ENCODE measurements at regions not wholly inside any gene's neighbourhood (a gene's known extent, or its start where the extent isn't known, plus 50 kb on each side); places are given as distances from the start of the nearest gene placed in this dataset.

GRCh38 chrX:44470816-44471215 lies 71.8 kb downstream of the FUNDC1 start:
- DNase-seq (ENCODE audit: low read depth): no peak

DNA sequence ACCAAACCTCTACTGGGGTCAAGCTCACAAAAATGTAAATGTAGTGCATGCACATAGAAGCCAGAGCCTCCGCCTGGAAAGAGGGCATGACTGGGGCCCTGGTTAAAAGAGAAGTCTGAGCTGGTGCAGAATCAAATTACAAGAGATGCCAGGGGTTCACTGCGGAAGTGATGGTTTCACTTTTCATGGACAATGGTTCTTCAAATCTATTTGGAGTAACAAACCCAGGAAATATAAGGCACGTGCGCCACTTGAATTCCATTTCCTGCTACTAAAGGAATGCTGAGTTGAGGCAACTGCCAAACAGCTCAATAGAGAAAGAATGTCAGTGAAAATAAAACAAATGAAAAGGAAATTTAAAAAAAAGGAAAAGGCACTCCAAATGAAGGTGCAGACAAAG lies 79.8 kb downstream of the FUNDC1 start:
- DNase-seq (ENCODE audit: low read depth): no peak

DNA sequence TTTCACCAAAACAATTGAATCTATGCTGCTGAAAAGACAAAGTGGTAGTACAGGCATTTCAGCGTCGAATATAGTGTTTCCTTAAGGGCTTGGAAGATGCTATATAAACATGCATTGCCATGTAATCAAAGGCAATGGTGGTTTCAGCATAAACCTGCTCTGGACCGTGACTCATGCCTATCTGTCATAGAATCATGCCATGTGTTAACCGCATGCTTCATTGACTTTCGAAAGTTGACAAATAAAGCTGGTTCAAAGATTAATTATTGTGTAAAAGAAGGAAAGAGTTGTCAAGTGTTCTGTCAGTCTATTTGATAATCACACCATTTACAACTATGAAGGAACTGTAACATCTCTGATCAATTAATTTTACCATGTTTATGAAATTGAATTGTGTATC lies 83.2 kb downstream of the FUNDC1 start:
- no peak for DNase-seq (ENCODE audit: low read depth)

DNA sequence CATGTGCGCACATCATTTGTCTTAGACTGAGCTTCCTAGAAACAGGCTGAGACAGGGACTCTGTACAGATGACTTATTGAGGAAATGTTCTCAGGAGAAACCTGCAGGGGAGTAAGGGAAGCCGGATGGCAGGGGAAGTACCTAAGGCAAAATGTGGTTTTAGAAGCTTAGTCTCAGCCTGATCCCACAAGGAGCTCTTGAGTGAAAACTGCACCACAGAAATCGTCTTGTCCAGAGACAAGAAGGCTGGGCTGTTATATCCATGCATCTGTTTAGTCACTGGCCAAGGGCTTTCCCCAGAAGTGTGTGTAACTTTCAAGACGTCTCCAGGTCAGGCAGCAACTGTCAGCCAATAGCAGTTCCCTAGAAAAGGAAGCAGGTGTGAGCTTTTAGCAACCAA lies 86.0 kb downstream of the FUNDC1 start:
- no peak for DNase-seq (ENCODE audit: low read depth)

GRCh38 chrX:44451056-44451455 lies 91.6 kb downstream of the FUNDC1 start:
- no peak for DNase-seq (ENCODE audit: low read depth)

DNA sequence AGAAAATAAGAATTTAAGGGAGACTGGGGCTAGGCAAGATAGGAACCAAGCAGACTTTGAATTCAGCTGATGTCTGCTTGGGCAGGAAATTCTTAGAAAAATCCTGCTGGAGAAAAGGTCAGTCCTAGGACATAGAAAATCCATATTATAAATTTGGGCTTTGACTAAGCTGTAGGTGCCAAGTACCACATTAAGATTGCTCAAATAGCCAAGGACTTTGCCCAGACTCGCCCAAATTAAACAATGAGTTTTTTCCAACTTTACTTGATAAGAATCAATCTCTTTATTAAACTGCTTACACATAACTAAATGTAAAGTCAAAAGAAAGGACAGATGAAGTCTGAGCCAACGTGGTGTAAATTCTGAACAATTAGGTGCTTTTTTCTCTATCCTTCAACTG lies 95.4 kb downstream of the FUNDC1 start:
- DNase-seq (ENCODE audit: low read depth): no peak

GRCh38 chrX:44440006-44440405 lies 96.5 kb upstream of the EFHC2 start:
- no peak for DNase-seq (ENCODE audit: low read depth)

- no peak for DNase-seq (ENCODE audit: low read depth)
Observed at GRCh38 chrX:44439242-44439794, 95.8 kb upstream of the EFHC2 start.

- DNase-seq (ENCODE audit: low read depth): no peak
Observed at GRCh38 chrX:44435047-44435446, 91.6 kb upstream of the EFHC2 start.

GRCh38 chrX:44433556-44433955 lies 90.1 kb upstream of the EFHC2 start:
- no peak for DNase-seq (ENCODE audit: low read depth)

DNA sequence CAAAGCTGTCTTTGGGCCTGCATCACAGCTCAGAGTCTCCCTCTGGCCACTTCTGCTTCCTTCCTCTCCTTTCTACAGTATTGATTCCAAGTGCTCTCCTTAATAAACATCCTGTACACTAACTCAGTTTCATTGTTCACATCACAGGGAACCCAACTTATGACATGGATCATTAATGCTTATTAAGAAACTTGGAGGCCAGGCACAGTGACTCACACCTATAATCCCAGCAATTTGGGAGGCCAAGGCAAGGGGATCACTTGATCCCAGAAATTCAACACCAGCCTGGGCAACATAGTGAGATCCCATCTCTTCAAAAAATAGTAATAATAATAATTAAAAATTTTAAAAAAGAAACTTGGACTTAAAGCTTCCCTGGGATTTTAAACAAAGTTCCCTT lies 89.2 kb upstream of the EFHC2 start:
- no peak for DNase-seq (ENCODE audit: low read depth)

GRCh38 chrX:44431194-44431593 lies 87.7 kb upstream of the EFHC2 start:
- no peak for DNase-seq (ENCODE audit: low read depth)

- no peak for DNase-seq (ENCODE audit: low read depth)
Observed at GRCh38 chrX:44428989-44429627, 85.6 kb upstream of the EFHC2 start.

DNA sequence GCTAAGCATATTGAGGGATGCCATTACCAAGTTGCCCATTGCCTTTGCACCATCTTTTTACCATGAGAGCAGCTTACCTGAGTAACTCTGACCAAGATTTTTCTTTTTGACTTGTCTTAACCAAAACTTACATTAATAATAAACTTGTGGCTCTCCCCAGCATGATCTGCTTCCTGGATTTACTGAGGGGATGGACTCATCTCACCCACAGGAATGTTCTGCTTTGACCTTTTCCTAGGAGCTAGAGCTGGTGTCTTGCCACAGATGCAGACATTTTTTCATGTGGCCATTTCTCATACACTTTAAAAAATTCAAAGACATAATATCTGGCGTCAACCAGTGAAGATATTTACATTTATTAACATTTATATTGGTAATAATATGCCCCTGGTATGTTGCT lies 79.2 kb upstream of the EFHC2 start:
- DNase-seq (ENCODE audit: low read depth): no peak

DNA sequence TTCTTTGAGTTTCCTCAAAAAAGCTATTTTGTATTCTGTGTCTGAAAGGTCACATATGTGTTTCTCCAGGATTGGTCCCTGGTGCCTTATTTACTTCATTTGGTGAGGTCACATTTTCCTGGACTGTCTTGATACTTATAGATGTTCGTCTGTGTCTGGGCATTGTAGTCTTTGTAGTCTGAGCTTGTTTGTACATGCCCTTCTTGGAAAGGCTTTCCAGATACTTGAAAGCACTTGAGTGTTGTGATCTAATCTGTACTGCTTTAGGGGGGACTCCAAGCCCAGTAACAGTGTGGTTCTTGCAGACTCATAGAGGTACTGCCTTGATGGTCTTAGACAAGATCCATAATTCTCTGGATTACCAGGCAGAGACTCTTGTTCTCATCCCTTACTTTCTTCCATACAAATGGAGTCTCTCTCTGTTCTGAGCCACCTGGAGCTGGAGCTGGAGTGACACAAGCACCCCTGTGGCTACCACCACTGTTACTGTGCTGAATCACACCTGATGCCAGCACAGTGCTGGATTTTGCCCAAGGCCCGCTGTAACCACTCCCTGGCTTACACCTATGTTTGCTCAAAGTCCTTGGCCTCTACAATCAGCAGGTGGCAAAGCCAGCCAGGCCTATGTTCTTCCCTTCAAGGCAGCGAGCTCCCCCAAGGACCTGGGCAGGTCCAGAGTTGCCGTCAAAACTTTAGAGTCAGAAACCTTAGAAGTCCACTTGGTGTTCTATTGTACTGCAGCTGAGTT lies 72.3 kb upstream of the EFHC2 start:
- DNase-seq (ENCODE audit: low read depth): no peak

GRCh38 chrX:44401151-44401550 lies 57.7 kb upstream of the EFHC2 start:
- no peak for DNase-seq (ENCODE audit: low read depth)

GRCh38 chrX:44400588-44400987 lies 57.1 kb upstream of the EFHC2 start:
- DNase-seq (ENCODE audit: low read depth): peak; percentile 2

DNA sequence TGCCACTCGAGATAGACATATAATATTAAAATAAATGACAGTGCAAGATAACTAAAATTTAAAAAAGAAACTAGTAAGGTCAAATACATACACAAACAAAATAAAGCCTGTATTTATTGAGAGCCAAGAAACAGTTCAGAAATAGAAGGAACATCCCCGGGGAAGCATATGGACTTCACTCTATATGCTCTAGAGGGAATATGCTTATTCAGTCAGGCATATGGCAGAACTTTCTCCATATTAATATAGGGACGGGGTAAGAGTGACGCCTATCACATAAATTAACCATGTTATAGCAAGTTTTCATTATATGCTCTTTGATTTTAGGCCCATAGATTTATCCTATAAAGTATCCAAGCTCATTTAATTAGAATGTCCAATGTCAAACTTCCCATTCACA lies 56.7 kb upstream of the EFHC2 start:
- DNase-seq (ENCODE audit: low read depth): no peak
